Mesenchymal stem cell (in vitro differentiated cells and primary cell): ENCODE measurements at regions not wholly inside any gene's neighbourhood (a gene's known extent, or its start where the extent isn't known, plus 50 kb on each side); places are given as distances from the start of the nearest gene placed in this dataset.

Experiments
- DNase-seq: peaks from one replicate; pipeline ENCODE4 v3.0.0-alpha.2; 2013
- H2AFZ ChIP-seq: one replicate; pipeline ENCODE4 v1.6.1; 2013; ENCODE audit warnings: low read depth, mild to moderate bottlenecking, control low read depth, inconsistent platforms, low read length, moderate library complexity
- H2AK5ac ChIP-seq: 2 replicates; pipeline ENCODE4 v1.6.1; 2013; ENCODE audit warnings: low read length, moderate library complexity, mild to moderate bottlenecking, inconsistent platforms; ENCODE audit not compliant: severe bottlenecking
- H2BK120ac ChIP-seq: one replicate; pipeline ENCODE4 v1.6.1; 2013; ENCODE audit warnings: low read depth, mild to moderate bottlenecking, inconsistent platforms, low read length, moderate library complexity
- H2BK12ac ChIP-seq, 2 experiments: one replicate each; pipeline ENCODE4 v1.6.1; 2013; ENCODE audit warnings: inconsistent platforms in 2 of 2, low read length in 2 of 2, mild to moderate bottlenecking in 2 of 2, moderate library complexity in 2 of 2, control low read depth in 1 of 2
- H2BK15ac ChIP-seq: one replicate; pipeline ENCODE4 v1.6.1; 2013; ENCODE audit warnings: mild to moderate bottlenecking, low read depth, inconsistent platforms; ENCODE audit not compliant: poor library complexity, severe bottlenecking
- H2BK5ac ChIP-seq: 2 replicates; pipeline ENCODE4 v1.6.1; 2013; ENCODE audit warnings: low read depth, mild to moderate bottlenecking, low read length, control low read depth, inconsistent platforms; ENCODE audit not compliant: poor library complexity, severe bottlenecking
- H3K14ac ChIP-seq, 2 experiments: one replicate each; pipeline ENCODE4 v1.6.1; 2013; ENCODE audit warnings: inconsistent platforms in 2 of 2, low read length in 2 of 2, control low read depth in 1 of 2, mild to moderate bottlenecking in 1 of 2, moderate library complexity in 1 of 2
- H3K18ac ChIP-seq, 2 experiments: one replicate each; pipeline ENCODE4 v1.6.1; 2013; ENCODE audit warnings: inconsistent platforms in 2 of 2, low read length in 2 of 2, control low read depth in 1 of 2, low read depth in 1 of 2, mild to moderate bottlenecking in 1 of 2
- H3K23ac ChIP-seq, 2 experiments: one replicate each; pipeline ENCODE4 v1.6.1; 2013; ENCODE audit warnings: inconsistent platforms in 2 of 2, low read length in 2 of 2, mild to moderate bottlenecking in 2 of 2, moderate library complexity in 2 of 2, control low read depth in 1 of 2
- H3K27ac ChIP-seq: 2 replicates; pipeline ENCODE4 v1.5.1; 2013; ENCODE audit warnings: mild to moderate bottlenecking, moderate library complexity, low read length, control low read depth, inconsistent platforms; ENCODE audit not compliant: poor library complexity, severe bottlenecking
- H3K27me3 ChIP-seq, 2 experiments: 2 replicates each; pipeline versions ENCODE4 v1.6.1 to v1.7.0; 2013; ENCODE audit warnings: low read length in 2 of 2, mild to moderate bottlenecking in 2 of 2, moderate library complexity in 2 of 2, control low read depth in 1 of 2, inconsistent platforms in 1 of 2; ENCODE audit not compliant: control insufficient read depth in 1 of 2, insufficient read depth in 1 of 2
- H3K36me3 ChIP-seq, 2 experiments: 2 replicates each; pipeline versions ENCODE4 v1.6.1 to v1.7.0; 2013; ENCODE audit warnings: low read length in 2 of 2, control low read depth in 1 of 2, inconsistent platforms in 1 of 2, low read depth in 1 of 2, mild to moderate bottlenecking in 1 of 2; ENCODE audit not compliant: insufficient read depth in 2 of 2, control insufficient read depth in 1 of 2
- H3K4ac ChIP-seq, 2 experiments: one replicate each; pipeline ENCODE4 v1.6.1; 2013; ENCODE audit warnings: inconsistent platforms in 2 of 2, low read length in 2 of 2, mild to moderate bottlenecking in 2 of 2, moderate library complexity in 2 of 2, control low read depth in 1 of 2, low read depth in 1 of 2
- H3K4me1 ChIP-seq: 2 replicates; pipeline ENCODE4 v1.6.1; 2013; ENCODE audit warnings: low read depth, low read length, control low read depth; ENCODE audit not compliant: control insufficient read depth, insufficient read depth
- H3K4me2 ChIP-seq: 2 replicates; pipeline ENCODE4 v1.6.1; 2013; ENCODE audit warnings: low read length, mild to moderate bottlenecking, inconsistent platforms; ENCODE audit not compliant: poor library complexity, severe bottlenecking
- H3K4me3 ChIP-seq, 2 experiments: 2 replicates each; pipeline versions ENCODE4 v1.5.1 to v1.7.0; 2013; ENCODE audit warnings: low read length in 2 of 2, mild to moderate bottlenecking in 2 of 2, control low read depth in 1 of 2, low read depth in 1 of 2; ENCODE audit not compliant: insufficient read depth in 1 of 2
- H3K79me1 ChIP-seq: replicated peaks from 2 replicates; pipeline ENCODE4 v1.6.1; 2013; ENCODE audit warnings: mild to moderate bottlenecking, control low read depth, low read length, inconsistent platforms; ENCODE audit not compliant: poor library complexity, severe bottlenecking
- H3K9ac ChIP-seq: 2 replicates; pipeline ENCODE4 v1.7.0; 2013; ENCODE audit warnings: mild to moderate bottlenecking, low read length, moderate library complexity
- H3K9me3 ChIP-seq: 2 replicates; pipeline ENCODE4 v1.7.0; 2013; ENCODE audit warnings: mild to moderate bottlenecking, low read length; ENCODE audit not compliant: control insufficient read depth
- H4K8ac ChIP-seq: one replicate; pipeline ENCODE4 v1.6.1; 2013; ENCODE audit warnings: inconsistent platforms, mild to moderate bottlenecking, low read length, moderate library complexity
- H4K91ac ChIP-seq: one replicate; pipeline ENCODE4 v1.6.1; 2013; ENCODE audit warnings: mild to moderate bottlenecking, low read length, inconsistent platforms
- WGBS: methylation state at CpG from one replicate; pipeline ENCODE4 v1.1.7; 2013; ENCODE audit warnings: mixed read lengths; 5-methylcytosine and 5-hydroxymethylcytosine counted together

- no peak overlapping the region for H2AFZ ChIP-seq
Observed at GRCh38 chr3:96259-96658, 100.3 kb upstream of the CHL1 start.

GRCh38 chr3:97417-98258 lies 98.9 kb upstream of the CHL1 start:
- Histone ChIP-seq H2AK5ac (no peak overlapping the region), H3K4ac (no peak overlapping the region), H3K27ac (no peak overlapping the region), H4K91ac (no peak overlapping the region), H3K79me1 (no peaks in the 10 kb centered on the region), H3K9me3 (no peaks in the 10 kb centered on the region), H2BK12ac (no peak overlapping the region), H2BK5ac (no peak overlapping the region), H3K9ac (no peak overlapping the region), H4K8ac (no peak overlapping the region), H2BK120ac (no peak overlapping the region), H3K14ac (no peak overlapping the region), H2AFZ (no peak overlapping the region), H3K36me3 (no peaks in the 10 kb centered on the region), H3K4me2 (no peak overlapping the region), H3K27me3 (no peaks in the 10 kb centered on the region), H3K18ac (no peak overlapping the region), H3K4me3 (no peak overlapping the region), H3K23ac (no peak overlapping the region), H3K4me1 (no peaks in the 10 kb centered on the region), H2BK15ac (no peak overlapping the region)
- DNase-seq, result no peak
- 66% methylated on average over 7 of the region's 8 CpGs for WGBS

More at GRCh38 chr3:96259-96658, 100.3 kb upstream of the CHL1 start:
- Histone ChIP-seq H2BK5ac (no peak overlapping the region), H3K36me3 (no peaks in the 10 kb centered on the region), H3K14ac (no peak overlapping the region), H4K8ac (no peak overlapping the region), H3K23ac (no peak overlapping the region), H2AK5ac (no peak overlapping the region), H2BK15ac (no peak overlapping the region), H3K4me3 (no peak overlapping the region), H3K27me3 (no peaks in the 10 kb centered on the region), H4K91ac (no peak overlapping the region), H3K4me2 (no peak overlapping the region), H3K18ac (no peak overlapping the region), H2BK12ac (no peak overlapping the region), H3K27ac (no peak overlapping the region), H2BK120ac (no peak overlapping the region), H3K79me1 (no peaks in the 10 kb centered on the region), H3K9me3 (no peaks in the 10 kb centered on the region), H3K4ac (no peak overlapping the region), H3K4me1 (no peaks in the 10 kb centered on the region), H3K9ac (no peak overlapping the region)
- no peak for DNase-seq
- WGBS, result 69% methylated on average over 1 of the region's 4 CpGs

DNA sequence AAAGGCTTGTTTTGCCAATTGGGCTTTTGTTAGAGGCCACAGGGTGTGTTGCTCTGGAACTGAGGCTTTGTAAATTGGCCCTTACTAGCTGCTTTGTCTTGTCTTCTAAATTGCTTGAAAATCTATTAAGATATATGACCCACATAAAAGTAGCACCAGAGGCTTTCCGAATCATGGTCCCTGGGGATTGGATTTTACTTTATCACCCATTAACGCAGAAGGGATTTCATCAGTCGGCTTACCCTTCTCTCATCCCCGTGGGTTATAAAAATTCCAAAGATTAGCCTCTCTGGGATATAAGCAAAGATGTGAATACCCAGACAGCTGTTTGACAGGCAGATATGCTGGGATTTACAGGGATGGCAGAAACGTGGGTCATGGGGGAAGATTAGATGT lies 98.3 kb upstream of the CHL1 start:
- WGBS, result 73% methylated on average over 5 of the region's 5 CpGs
- no peak overlapping the region for H3K14ac ChIP-seq
- DNase-seq, result no peak
- H2AFZ ChIP-seq, result no peak overlapping the region
- no peak overlapping the region for H3K4me2 ChIP-seq
- no peaks in the 10 kb centered on the region for H3K9me3 ChIP-seq
- H3K27ac ChIP-seq, result no peak overlapping the region
- H3K4me1 ChIP-seq, result no peaks in the 10 kb centered on the region
- H3K23ac ChIP-seq, result no peak overlapping the region
- no peak overlapping the region for H3K4me3 ChIP-seq
- no peak overlapping the region for H2BK15ac ChIP-seq
- H3K27me3 ChIP-seq, result no peaks in the 10 kb centered on the region
- no peak overlapping the region for H4K8ac ChIP-seq
- H3K79me1 ChIP-seq, result no peaks in the 10 kb centered on the region
- H3K4ac ChIP-seq, result no peak overlapping the region
- no peak overlapping the region for H3K18ac ChIP-seq
- H3K36me3 ChIP-seq, result no peaks in the 10 kb centered on the region
- no peak overlapping the region for H3K9ac ChIP-seq
- no peak overlapping the region for H2BK120ac ChIP-seq
- no peak overlapping the region for H2BK5ac ChIP-seq
- H2BK12ac ChIP-seq, result no peak overlapping the region
- H4K91ac ChIP-seq, result no peak overlapping the region
- H2AK5ac ChIP-seq, result no peak overlapping the region

DNA sequence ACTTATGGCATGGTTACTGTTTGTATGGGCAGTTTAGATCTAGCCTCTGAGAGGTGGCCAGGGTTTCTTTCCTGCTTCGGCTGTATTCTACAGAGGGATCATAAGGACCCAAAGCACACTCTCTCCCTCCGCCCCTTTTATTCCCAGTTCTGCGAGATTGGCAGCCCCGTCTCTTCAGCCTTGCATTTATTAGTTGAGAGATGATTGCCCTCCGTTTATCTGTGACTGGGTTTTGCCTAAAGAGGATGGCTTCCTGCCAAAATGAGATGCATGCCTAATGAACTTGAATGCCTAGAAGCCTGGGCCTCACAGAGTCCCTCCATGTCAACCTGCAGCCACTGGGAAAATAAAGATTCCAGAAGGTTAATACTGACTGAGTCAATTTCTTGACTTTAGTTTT lies 97.1 kb upstream of the CHL1 start:
- Histone ChIP-seq H3K4me2 (no peak overlapping the region), H4K91ac (no peak overlapping the region), H3K4me1 (no peaks in the 10 kb centered on the region), H2BK12ac (no peak overlapping the region), H3K9me3 (no peaks in the 10 kb centered on the region), H2AFZ (no peak overlapping the region), H2BK120ac (no peak overlapping the region), H3K27me3 (no peaks in the 10 kb centered on the region), H3K4me3 (no peak overlapping the region), H3K18ac (no peak overlapping the region), H2BK15ac (no peak overlapping the region), H3K27ac (no peak overlapping the region), H3K14ac (no peak overlapping the region), H3K23ac (no peak overlapping the region), H2BK5ac (no peak overlapping the region), H4K8ac (no peak overlapping the region), H3K4ac (no peak overlapping the region), H3K9ac (no peak overlapping the region), H2AK5ac (no peak overlapping the region), H3K79me1 (no peaks in the 10 kb centered on the region), H3K36me3 (no peaks in the 10 kb centered on the region)
- WGBS, result 77% methylated on average over 5 of the region's 5 CpGs
- no peak for DNase-seq
